GM21447 (cell line): ENCODE measurements at regions not wholly inside any gene's neighbourhood (a gene's known extent, or its start where the extent isn't known, plus 50 kb on each side); places are given as distances from the start of the nearest gene placed in this dataset.

Experiments used
- ATAC-seq: cut with Tn5 transposase; IDR thresholded peaks from one replicate; pipeline ENCODE4 v1.9.1; 2021; ENCODE audit not compliant: unreplicated experiment

GRCh38 chr10:111131168-111131799, 54.5 kb downstream of the ADRA2A start:
- ATAC-seq = no peak

GRCh38 chr10:111137007-111137406, 60.2 kb downstream of the ADRA2A start:
- no peak for ATAC-seq

- ATAC-seq = no peak
These were observed 60.8 kb downstream of the ADRA2A start for GRCh38 chr10:111137587-111137986.

GRCh38 chr10:111138544-111138943, 61.7 kb downstream of the ADRA2A start:
- no peak for ATAC-seq

GRCh38 chr10:111139567-111139966, 62.7 kb downstream of the ADRA2A start:
- ATAC-seq = no peak

DNA sequence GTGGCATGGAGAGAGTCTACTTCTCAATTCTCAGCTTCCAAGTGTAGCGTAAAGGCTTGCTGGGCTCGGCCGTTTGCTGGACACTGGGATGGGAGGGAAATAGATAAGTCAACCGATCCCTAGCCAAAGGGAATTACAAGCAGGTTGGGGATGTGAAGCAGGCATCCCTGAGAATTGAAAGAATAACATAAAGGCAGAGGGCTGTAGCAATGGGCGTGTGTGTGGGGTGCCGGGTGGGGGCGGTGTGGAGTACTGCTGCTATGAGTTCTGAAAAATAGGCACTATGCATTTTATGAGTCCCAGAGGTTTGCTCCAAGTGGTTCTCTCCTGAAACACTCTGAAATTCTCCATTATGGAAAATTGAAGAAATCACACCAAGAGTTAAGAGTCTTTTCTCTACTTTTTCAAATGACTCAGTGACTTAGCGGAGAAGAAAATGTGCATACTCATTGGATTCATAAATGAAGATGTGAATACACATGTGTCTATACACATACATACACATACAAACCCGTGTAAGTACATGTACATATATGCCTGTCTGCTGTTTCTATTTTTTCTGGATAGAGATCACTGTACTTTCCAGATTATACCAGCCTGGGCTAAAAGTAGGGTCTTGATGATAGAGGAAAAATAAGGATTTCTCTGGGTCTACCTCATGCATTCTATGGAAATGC, 65.4 kb downstream of the ADRA2A start:
- no peak for ATAC-seq

GRCh38 chr10:111146025-111146640, 69.3 kb downstream of the ADRA2A start:
- ATAC-seq = no peak

DNA sequence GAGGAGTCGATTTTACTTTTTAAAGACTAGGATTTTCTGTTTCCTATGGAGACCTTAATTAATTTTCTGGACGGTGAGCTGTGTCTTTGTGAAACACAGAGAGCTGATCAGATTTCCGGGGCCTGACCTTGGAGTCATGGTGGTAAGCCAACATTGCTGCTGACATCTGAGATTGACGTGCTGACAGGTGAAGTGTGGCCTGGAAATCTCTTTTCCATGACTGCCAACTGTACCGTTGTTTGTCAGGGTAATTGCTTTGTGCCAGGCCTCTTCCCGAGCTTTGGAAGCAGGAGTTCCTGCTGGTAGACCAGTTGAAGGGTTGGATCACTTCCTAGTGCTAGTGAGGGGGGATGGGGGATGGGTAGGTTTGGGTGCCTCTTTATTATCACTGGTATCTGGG, 71.2 kb downstream of the ADRA2A start:
- ATAC-seq = no peak

DNA sequence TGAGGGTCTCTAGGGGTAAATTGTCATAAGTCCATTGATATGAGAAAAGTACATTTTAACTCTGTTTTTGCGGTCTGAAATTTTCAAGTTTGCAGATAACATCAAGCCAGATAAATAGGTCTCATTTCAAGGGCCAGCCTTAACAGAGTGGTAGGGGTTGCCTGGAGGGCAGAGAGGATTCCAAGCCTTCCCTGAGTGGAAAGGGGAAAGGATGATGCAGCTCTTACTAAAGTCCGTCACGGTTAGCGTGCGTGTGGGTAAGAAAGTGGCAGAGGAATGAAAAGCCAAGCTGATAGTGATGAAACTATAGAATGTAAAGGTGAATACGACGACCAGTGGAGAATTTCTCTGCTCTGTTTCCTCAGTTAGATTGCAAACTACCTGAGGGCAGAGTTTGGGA, 71.6 kb downstream of the ADRA2A start:
- no peak for ATAC-seq

DNA sequence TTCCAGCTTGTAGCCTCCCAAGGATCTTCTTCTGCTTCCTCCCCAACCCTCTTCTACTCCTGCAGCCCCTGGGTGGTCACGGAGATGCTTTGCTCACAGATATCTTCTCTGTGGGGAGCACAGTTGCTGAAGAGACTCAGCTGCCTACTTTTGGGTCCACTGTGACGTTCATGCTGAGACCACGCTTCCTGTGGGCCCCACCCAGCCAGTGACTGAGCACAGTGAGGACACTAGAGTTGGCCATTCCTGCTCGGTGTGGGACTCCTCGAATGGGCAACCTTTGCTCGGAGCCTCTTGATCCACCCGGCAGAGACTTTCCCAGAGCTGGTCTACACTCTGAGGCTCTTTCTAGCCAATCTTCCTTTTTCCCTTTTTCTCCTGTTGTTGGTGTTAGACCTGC, 73.9 kb downstream of the ADRA2A start:
- no peak for ATAC-seq

- no peak for ATAC-seq
These were observed 74.9 kb downstream of the ADRA2A start for GRCh38 chr10:111151595-111152307.

DNA sequence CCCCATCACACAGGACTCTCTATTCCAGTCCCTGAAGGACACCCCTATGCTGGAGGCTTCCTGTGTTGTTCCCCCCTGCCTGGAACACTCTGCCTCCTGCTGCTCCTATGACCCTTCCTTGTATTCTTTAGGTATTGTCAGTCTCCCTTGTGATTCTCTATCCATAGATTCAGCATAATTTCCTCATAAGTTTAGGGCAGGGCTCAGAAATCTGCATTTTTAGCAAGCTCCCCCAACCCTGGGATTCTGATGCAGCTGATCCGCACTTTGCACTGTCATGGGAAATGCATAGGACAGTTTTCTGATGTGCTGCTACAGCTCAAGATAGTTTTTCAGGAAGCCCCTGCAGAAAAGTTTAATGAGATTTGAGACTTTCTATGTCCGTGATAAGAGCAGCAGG, 79.9 kb downstream of the ADRA2A start:
- ATAC-seq = no peak

- no peak for ATAC-seq
These were observed 81.8 kb downstream of the ADRA2A start for GRCh38 chr10:111158595-111158994.

DNA sequence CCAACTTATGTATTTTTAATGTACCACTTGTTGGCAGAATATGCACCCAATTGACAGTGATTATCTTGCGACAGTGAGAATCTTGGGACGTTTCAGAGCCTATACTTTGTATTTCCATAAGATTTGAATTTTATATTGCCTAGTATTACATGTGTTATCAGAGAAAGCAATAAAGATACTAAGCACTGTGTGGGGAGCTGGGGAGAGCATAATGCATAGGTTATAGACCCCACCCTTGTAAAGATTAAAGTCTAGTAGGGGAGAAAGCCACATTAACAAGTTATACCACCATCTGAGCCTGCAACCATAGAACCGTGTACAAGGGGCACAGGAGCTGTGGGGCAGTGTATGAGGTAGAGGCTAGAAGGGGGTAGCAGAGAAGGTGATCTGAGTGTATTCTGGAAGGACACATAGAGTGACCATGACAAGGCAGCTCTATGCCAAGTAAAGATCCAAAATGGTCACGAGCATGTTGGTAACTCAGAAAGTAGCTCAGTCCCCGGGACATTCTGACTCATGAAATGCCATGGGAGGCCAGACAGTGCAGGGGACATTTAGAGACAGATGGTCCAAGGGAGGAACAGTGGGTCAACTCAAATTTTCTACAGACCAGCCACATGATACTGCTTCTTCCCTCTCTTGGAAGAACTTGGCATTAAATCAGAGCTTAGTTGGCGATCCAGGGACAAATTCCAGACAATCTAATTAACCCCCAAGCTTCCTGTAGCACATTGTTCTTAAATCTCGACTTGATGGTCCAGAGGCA, 84.5 kb downstream of the ADRA2A start:
- ATAC-seq = no peak

- no peak for ATAC-seq
These were observed 94.4 kb downstream of the ADRA2A start for GRCh38 chr10:111171183-111171582.

DNA sequence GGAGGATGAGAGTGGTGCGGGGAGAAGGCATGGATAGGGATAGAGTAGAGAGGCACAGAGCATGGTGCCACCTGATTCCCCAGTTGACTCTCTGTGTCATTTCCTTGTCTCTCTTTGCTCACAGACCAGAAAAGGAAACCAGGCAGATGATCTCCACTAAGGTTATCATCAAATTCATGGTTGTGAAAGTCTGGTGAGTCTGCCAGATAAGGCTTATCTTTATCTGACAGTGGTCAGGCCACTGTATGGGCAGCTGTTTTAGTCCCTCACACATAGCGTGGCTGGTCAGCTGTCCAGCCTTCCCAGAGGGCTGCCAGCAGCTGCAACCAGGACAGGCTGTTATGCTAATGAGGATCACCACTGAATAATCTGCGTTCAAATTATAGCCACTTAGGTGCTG, 99.0 kb downstream of the ADRA2A start:
- ATAC-seq = no peak

GRCh38 chr10:111177379-111177778, 100.5 kb downstream of the ADRA2A start:
- ATAC-seq = no peak

DNA sequence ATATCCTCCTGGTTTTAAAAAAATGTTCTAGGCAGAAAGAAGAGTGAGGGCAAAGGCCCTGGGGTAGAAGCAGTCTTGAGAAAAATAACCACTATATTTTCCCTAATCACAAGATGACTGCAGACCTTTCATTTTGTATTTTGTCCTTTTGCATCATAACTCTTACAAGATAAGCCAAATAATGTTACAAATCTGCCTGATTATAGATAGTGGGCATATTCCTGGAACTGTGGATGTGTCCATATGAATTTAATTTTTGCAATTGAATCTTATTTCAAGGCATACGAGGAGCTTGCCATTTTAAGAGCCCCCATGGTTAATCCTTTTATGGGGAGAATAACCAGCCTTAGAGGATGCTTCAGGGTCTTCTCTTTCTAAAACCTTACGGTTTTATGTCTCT, 102.7 kb downstream of the ADRA2A start:
- no peak for ATAC-seq

DNA sequence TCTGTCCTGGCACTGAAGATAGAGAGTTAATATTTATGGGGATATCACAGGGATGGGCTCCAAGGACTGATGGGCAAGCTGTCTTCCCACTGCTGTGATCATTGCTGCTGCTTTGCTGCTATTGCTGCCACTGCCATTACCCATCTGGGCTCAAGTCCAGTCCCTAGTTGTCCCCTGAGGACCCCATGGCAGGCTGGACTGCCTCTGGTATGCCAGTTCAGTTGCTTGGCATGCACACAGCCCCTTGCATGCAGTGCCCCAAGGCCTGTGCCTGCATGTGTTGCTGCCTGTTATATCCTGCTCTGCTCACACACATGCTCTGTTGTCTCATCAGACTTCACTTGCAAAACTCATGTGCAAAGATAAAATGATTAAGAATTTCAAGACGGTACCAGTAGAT, 109.5 kb downstream of the ADRA2A start:
- ATAC-seq = no peak

DNA sequence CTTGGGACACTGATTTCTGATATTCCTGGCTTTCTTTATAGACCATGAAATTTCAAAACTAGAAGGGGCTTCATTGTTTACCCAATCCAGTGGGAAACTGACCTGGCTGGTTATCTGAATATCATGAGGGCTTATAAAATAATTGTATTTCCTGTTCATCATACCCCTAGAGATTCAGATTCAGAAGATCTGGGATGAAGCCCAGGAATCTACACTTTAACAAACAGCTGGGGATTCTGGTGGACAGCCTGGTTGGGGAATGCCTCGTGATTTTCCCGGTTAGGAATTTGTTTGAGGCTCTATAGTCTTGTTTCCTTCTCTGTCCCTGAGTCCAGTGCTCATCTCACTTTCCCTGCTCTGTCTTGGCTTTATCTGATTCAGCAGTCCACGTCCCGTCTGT, 110.3 kb downstream of the ADRA2A start:
- no peak for ATAC-seq

DNA sequence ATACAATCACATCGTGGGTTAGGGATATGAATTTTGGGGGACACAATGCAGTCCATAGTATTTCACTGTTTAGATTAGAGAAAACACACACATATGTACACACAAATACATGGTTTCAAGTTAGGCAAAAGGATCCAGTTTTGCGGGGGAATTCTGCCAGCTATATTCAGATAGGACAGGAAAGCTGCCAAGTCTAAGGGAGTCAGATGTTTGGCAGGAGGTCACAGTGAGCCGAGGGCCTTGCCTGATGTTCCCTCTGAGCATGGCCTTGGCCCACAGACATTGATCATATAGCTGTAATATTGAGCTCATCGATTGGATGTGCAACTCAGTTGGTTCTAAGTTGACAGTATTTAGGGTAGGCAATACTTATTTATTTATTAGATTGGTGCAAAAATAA, 122.8 kb downstream of the ADRA2A start:
- ATAC-seq = no peak
